ENCODE measurements at regions not wholly inside any gene's neighbourhood (a gene's known extent, or its start where the extent isn't known, plus 50 kb on each side); places are given as distances from the start of the nearest gene placed in this dataset.
"Not testable (repeated sequence)": the region's sequence is repeated elsewhere in the genome, so short reads cannot be mapped to it uniquely, and the experiment has no call there.

- DNase-seq (ENCODE audit: low spot score): no peak
Observed at GRCh38 chr9:115668521-115668920, 485.1 kb upstream of the PAPPA start.

- DNase-seq (ENCODE audit: low spot score): no peak
Observed at GRCh38 chr9:115671236-115671962, 482.2 kb upstream of the PAPPA start.

GRCh38 chr9:115671963-115672305, 481.7 kb upstream of the PAPPA start:
- DNase-seq (ENCODE audit: low spot score): no peak

GRCh38 chr9:115672477-115673316, 480.9 kb upstream of the PAPPA start:
- no peak for DNase-seq (ENCODE audit: low spot score)

GRCh38 chr9:115673599-115673998, 480.0 kb upstream of the PAPPA start:
- DNase-seq (ENCODE audit: low spot score): no peak

GRCh38 chr9:115674091-115674490, 479.5 kb upstream of the PAPPA start:
- no peak for DNase-seq (ENCODE audit: low spot score)

DNA sequence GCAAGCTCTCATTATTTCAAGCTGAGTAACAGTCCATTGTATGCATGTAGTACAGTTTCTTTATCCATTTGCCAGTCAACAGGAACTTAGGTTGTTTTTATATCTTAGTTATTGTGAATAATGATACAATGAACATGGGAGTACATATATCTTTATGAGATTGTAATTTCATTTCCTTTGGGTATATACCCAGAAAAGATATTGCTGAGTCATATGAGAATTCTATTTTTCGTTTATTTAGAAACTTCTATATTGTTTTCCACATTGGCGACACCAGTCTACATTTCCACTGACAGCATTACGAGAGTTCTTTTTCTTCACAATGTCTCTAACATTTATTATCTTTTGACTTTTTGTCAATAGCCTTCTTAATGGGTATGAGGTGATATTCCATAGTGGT, 477.8 kb upstream of the PAPPA start:
- no peak for DNase-seq (ENCODE audit: low spot score)

DNA sequence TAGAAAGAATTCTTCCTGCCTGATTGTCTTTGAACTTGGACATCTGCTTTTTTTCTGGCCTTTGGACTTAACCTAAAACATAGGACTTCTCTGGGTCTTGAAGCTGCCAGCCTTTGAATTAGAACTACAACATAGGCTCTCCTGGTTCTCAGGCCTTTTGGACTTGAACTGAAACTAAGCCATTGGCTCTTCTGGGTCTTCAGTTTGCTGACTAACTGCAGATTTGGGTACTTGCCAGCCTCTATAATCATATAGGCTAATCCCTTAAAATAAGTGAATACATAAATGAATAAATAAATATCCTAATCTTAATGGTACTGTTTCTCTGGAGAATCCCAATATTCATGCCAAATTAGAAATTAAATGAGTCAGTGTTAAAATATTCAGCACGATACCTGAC, 473.4 kb upstream of the PAPPA start:
- DNase-seq (ENCODE audit: low spot score): no peak

- no peak for DNase-seq (ENCODE audit: low spot score)
Observed at GRCh38 chr9:115681585-115681984, 472.0 kb upstream of the PAPPA start.

GRCh38 chr9:115686069-115686468, 467.5 kb upstream of the PAPPA start:
- no peak for DNase-seq (ENCODE audit: low spot score)

DNA sequence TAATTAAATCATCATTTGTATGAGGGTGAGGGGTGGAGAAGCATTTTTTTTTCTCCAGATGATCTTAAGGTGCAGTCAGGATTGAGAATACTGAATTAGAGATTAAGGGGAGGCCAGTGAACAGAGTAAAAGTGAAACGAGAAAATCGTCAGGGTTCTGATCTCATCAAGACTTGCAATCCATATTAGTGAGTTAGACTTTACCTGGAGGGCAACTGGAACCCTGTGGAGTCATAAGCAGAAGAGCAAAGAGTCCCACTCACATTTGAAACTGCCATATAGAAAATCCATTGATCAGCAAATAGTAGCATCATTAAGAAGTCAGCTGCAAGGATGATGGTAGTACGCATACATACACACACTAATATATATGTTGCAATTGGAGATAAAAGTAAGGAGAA, 466.2 kb upstream of the PAPPA start:
- DNase-seq (ENCODE audit: low spot score): no peak

DNA sequence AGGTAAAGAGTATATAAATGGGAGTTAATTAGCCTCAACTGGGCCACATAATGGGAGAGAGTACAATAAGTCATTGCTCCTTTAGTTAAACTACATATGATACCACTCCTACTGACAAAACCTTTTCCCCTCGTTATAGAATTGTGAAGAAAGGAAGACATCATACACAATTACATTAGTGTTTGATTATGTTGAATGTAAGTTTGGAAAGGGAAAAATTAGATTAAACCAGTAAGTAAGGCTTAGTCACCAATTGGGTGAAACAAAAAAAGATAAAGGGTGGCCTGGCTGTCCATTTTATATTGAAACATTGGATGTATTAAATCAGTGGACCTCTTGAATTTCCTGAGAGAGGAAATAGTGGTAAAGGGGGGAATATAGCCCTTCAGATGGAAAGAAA, 464.3 kb upstream of the PAPPA start:
- DNase-seq (ENCODE audit: low spot score): no peak

DNA sequence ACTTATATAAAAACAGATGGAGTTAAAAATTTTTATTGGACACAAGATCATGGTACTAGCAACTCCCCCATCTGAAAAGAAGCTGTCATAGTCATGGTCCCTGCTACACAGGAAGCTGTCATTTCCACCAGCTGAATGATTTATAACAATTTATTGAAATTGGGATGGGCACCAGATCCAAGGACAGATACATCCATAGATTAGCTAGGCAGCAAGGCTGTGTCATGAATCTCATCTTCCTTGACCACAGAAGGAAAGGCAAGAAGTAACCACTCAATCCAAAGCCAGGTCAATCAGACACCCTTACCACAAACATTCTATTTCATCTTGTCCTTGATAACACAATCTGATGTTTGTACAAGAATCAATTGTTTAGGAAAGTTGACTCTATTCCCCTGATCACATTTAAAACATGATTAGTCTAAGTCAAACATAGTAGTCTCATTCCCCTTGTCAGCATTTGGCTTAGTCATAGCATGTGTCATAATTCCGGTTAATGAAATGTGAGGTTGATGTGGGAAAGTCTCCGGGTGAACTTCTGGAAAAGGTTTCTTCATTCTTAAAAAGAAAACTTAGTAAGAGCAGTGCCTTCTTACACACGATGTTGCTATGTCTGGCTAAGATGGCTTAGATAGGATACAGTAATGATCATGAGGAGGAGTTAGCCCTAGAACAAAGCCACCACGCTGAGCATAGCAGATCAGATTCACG, 462.6 kb upstream of the PAPPA start:
- no peak for DNase-seq (ENCODE audit: low spot score)

- DNase-seq (ENCODE audit: low spot score): no peak
Observed at GRCh38 chr9:115691693-115692092, 461.9 kb upstream of the PAPPA start.

- not testable (repeated sequence) for DNase-seq (ENCODE audit: low spot score)
Observed at GRCh38 chr9:115692868-115693267, 460.7 kb upstream of the PAPPA start.

DNA sequence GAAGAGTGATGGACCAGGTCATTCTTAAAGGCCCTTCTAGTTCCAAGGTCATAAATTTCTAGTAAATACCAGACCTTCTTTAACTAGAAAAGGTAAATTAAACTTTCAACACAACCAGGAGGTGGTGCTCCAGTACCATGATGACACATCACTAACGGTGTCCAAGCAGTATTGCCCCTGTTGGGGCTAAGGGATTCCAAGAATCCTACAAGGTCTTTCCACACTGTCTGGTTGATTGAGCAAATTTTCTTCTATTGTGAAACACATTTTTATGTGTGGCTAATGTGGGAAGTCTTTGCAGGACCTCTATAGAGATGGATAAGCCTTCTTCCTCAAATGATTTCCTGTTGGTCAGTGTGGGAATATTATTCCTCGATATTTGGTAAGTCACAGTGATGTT, 459.6 kb upstream of the PAPPA start:
- no peak for DNase-seq (ENCODE audit: low spot score)

DNA sequence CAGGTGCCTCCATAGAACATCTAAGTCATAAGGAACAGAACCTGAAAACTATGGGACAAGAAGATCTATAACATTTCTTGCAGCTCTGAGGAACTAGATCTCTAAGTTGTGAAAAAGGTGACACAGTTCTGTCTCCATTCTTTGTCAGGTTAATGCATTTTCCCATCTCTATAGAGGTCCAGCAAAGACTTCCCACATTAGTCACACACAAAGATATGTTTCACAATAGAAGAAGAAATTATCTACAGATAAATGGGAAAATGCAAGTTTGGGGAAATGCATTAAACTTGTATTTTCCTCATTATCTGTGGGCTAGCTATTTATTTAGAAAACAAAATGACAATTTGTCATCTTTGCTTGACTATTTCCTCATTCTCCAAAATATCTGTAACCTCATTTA, 458.6 kb upstream of the PAPPA start:
- DNase-seq (ENCODE audit: low spot score): no peak

- DNase-seq (ENCODE audit: low spot score): no peak
Observed at GRCh38 chr9:115712981-115713380, 440.6 kb upstream of the PAPPA start.

GRCh38 chr9:115715666-115716065, 437.9 kb upstream of the PAPPA start:
- DNase-seq (ENCODE audit: low spot score): no peak

- DNase-seq (ENCODE audit: low spot score): no peak
Observed at GRCh38 chr9:115717298-115717697, 436.3 kb upstream of the PAPPA start.

DNA sequence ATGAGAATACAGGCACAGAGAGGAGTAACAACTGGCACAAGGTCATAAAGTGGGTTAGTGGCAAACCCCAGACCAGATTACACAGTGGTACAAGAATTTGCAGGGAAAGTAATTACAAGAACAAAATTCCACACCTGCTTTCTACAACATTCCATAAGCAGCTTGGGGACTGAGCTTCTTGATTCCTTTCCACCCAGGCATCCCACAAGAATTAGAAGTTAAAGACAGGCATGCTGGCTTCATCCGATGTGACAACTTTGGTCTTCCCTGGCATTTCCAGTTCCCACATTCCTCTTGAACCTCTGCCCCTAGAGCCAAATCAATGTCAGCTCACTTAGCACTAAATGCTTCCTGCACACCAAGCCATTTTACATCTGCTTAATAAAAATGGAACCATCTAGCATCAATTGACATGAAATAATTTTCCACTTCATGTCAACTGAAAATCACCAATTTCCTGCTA, 435.8 kb upstream of the PAPPA start:
- DNase-seq (ENCODE audit: low spot score): no peak

- no peak for DNase-seq (ENCODE audit: low spot score)
Observed at GRCh38 chr9:115730396-115730795, 423.2 kb upstream of the PAPPA start.

DNA sequence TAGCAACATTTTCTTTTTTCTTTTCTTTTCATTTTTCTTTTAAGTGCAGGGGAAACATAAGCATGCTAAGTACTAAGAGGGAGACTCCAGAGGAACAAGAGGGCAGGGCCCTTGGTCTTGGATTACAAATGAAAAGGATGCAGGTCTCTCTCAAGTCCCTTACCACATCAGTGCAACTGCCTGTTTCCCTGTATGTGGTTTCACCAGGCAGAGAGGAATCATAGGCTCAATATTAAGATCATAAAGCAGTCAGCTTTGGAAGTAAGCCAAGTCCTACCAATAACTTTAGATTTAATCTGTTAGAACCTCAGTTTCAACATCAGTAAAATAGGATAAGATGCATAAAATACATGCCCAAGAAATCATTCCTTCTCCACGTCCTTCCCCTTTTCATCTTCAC, 422.7 kb upstream of the PAPPA start:
- DNase-seq (ENCODE audit: low spot score): no peak

Data from left forelimb (tissue), 1 donor.